HCT116 (cell line): ENCODE measurements at regions not wholly inside any gene's neighbourhood (a gene's known extent, or its start where the extent isn't known, plus 50 kb on each side); places are given as distances from the start of the nearest gene placed in this dataset.

ENCODE experiments used
- ATAC-seq: fragments of 200-7000 bp; cut with Tn5 transposase; 2 replicates; pipeline ENCODE4 v1.9.1; 2020; ENCODE audit warnings: mild to moderate bottlenecking, moderate library complexity
- BruUV-seq: library from RNA; stranded (reverse); fragments of 400-500 nt; replicated peaks from 2 replicates; lab custom pipeline; 2021; lab: Mats Ljungman, UMichigan
- CTCF ChIA-PET: fragments of 300-600 bp; sonication (Branson Sonifier 250); formaldehyde crosslinking; loops from one replicate; lab custom pipeline; 2021; ENCODE audit warnings: antibody characterized with exemption; lab: Charles Lee
- POLR2A ChIA-PET: fragments of 300-600, 350-600 bp; sonication (Branson Sonifier 250); formaldehyde crosslinking; loops from one replicate; lab custom pipeline; 2021; ENCODE audit warnings: antibody characterized with exemption; lab: Charles Lee
- RAD21 ChIA-PET, 2 experiments: fragments of 300-600 bp; sonication (Branson Sonifier 250); formaldehyde crosslinking; loops; one replicate each; lab custom pipeline; 2023; ENCODE audit warnings: low total read pairs in 2 of 2; ENCODE audit not compliant: uncharacterized antibody in 2 of 2, unreplicated experiment in 2 of 2, low non-redundant PET in 1 of 2; lab: Charles Lee
- DNase-seq: peaks from one replicate; pipeline ENCODE4 v3.0.0-alpha.2; 2010; ENCODE audit warnings: low read depth, low spot score
- H2AFZ ChIP-seq: fragments of 200-600 bp; shearing (Covaris generic), sonication (generic); 2 replicates; pipeline ENCODE4 v1.6.1; 2017; ENCODE audit warnings: low read depth, mixed run types, mixed read lengths, antibody characterized with exemption, low read length; ENCODE audit not compliant: poor library complexity, severe bottlenecking
- H3K27ac ChIP-seq: 2 replicates; pipeline ENCODE4 v1.5.1; 2012; ENCODE audit warnings: low read depth, low read length
- H3K27me3 ChIP-seq: fragments of 200-600 bp; sonication (generic); 2 replicates; pipeline ENCODE4 v1.6.1; 2016; ENCODE audit warnings: mixed run types, low read length, mixed read lengths; ENCODE audit not compliant: insufficient read depth
- H3K36me3 ChIP-seq, 2 experiments: fragments of 200-500 bp in 1 of 2; fragments of 200-600 bp in 1 of 2; sonication (Bioruptor generic) in 1 of 2; sonication (generic) in 1 of 2; 2 replicates each; pipeline versions ENCODE4 v1.5.1 to v1.6.1; 2014 to 2016; ENCODE audit warnings: low read length in 2 of 2, inconsistent platforms in 1 of 2, mixed read lengths in 1 of 2, mixed run types in 1 of 2; ENCODE audit not compliant: insufficient read depth in 2 of 2, control insufficient read depth in 1 of 2
- H3K4me1 ChIP-seq, 2 experiments: fragments of 200-600 bp in 1 of 2; sonication (generic) in 1 of 2; 2 replicates each; pipeline versions ENCODE4 v1.5.1 to v1.6.1; 2012 to 2017; ENCODE audit warnings: low read length in 2 of 2, inconsistent platforms in 1 of 2, mild to moderate bottlenecking in 1 of 2, mixed read lengths in 1 of 2, mixed run types in 1 of 2, moderate library complexity in 1 of 2; ENCODE audit not compliant: insufficient read depth in 2 of 2, control insufficient read depth in 1 of 2
- H3K4me2 ChIP-seq: fragments of 200-600 bp; sonication (generic); 2 replicates; pipeline ENCODE4 v1.6.1; 2017; ENCODE audit warnings: mixed run types, low read length, mixed read lengths
- H3K4me3 ChIP-seq, 2 experiments: fragments of 200-600 bp in 1 of 2; sonication (generic) in 1 of 2; replicated peaks in 1 of 2; 2 replicates each; pipeline ENCODE4 v1.5.1; 2011 to 2016; ENCODE audit warnings: low read length in 2 of 2, control low read depth in 1 of 2, low read depth in 1 of 2, mild to moderate bottlenecking in 1 of 2, mixed read lengths in 1 of 2, mixed run types in 1 of 2
- H3K79me2 ChIP-seq: fragments of 200-600 bp; sonication (generic); 2 replicates; pipeline ENCODE4 v1.6.1; 2017; ENCODE audit warnings: mild to moderate bottlenecking, mixed run types, low read length, moderate library complexity, mixed read lengths; ENCODE audit not compliant: insufficient read depth
- H3K9ac ChIP-seq: fragments of 200-600 bp; sonication (generic); 2 replicates; pipeline ENCODE4 v1.6.1; 2016; ENCODE audit warnings: low read length, mixed read lengths
- H3K9me2 ChIP-seq: fragments of 200-600 bp; sonication (generic), shearing (Covaris generic); 2 replicates; pipeline ENCODE4 v1.6.1; 2017; ENCODE audit warnings: mixed run types, mild to moderate bottlenecking, moderate library complexity; ENCODE audit not compliant: insufficient read depth
- H3K9me3 ChIP-seq, 2 experiments: fragments of 200-500 bp in 1 of 2; fragments of 200-600 bp in 1 of 2; sonication (Bioruptor generic) in 1 of 2; sonication (generic) in 1 of 2; 2 replicates each; pipeline ENCODE4 v1.6.1; 2014 to 2017; ENCODE audit warnings: low read length in 2 of 2, mixed read lengths in 2 of 2, inconsistent platforms in 1 of 2, low read depth in 1 of 2, mild to moderate bottlenecking in 1 of 2, mixed run types in 1 of 2, moderate library complexity in 1 of 2; ENCODE audit not compliant: control insufficient read depth in 1 of 2, insufficient read depth in 1 of 2
- H4K20me1 ChIP-seq: fragments of 200-600 bp; sonication (generic), shearing (Covaris generic); 2 replicates; pipeline ENCODE4 v1.6.1; 2017; ENCODE audit warnings: mixed run types, mild to moderate bottlenecking, moderate library complexity; ENCODE audit not compliant: insufficient read depth
- CTCF ChIP-seq, 3 experiments: fragments of 200-600 bp in 1 of 3; sonication (generic) in 1 of 3; IDR thresholded peaks in 2 of 3; conservative IDR thresholded peaks in 1 of 3; 2 replicates each; pipeline ENCODE4 v1.5.1; 2012 to 2017; ENCODE audit warnings: low read depth in 2 of 3, low read length in 2 of 3, antibody characterized with exemption in 1 of 3, borderline replicate concordance in 1 of 3, control low read depth in 1 of 3, mild to moderate bottlenecking in 1 of 3, mixed read lengths in 1 of 3, mixed run types in 1 of 3, moderate library complexity in 1 of 3; ENCODE audit not compliant: insufficient read depth in 1 of 3
- EGR1 ChIP-seq: IDR thresholded peaks from 2 replicates; pipeline ENCODE4 v1.6.1; 2012; ENCODE audit warnings: low read depth
- EZH2 ChIP-seq: fragments of 200-600 bp; sonication (generic); IDR thresholded peaks from 2 replicates; pipeline ENCODE4 v1.6.1; 2017; ENCODE audit warnings: antibody characterized with exemption, mixed run types
- EZH2phosphoT487 ChIP-seq: fragments of 200-600 bp; IDR thresholded peaks from 2 replicates; pipeline ENCODE4 v1.6.1; 2018; ENCODE audit warnings: antibody characterized with exemption, borderline replicate concordance
- MAX ChIP-seq: IDR thresholded peaks from 2 replicates; pipeline ENCODE4 v1.6.1; 2012
- POLR2A ChIP-seq: IDR thresholded peaks from 2 replicates; pipeline ENCODE4 v1.7.0; 2011; ENCODE audit warnings: borderline replicate concordance; ENCODE audit not compliant: insufficient read depth, insufficient read length; ENCODE audit errors: extremely low read depth
- RAD21 ChIP-seq: IDR thresholded peaks from 2 replicates; pipeline ENCODE4 v1.6.1; 2012; ENCODE audit warnings: low read depth, mild to moderate bottlenecking
- intact Hi-C: fragments of 100-400 bp; cut with micrococcal nuclease; formaldehyde crosslinking; loops from 2 replicates; pipeline ENCODE4 v1.10.0; 2022
- TF ChIP-seq, protein P1 (sequence below): IDR thresholded peaks from 2 replicates; pipeline ENCODE4 v1.6.1; 2012; ENCODE audit warnings: low read depth

DNA sequence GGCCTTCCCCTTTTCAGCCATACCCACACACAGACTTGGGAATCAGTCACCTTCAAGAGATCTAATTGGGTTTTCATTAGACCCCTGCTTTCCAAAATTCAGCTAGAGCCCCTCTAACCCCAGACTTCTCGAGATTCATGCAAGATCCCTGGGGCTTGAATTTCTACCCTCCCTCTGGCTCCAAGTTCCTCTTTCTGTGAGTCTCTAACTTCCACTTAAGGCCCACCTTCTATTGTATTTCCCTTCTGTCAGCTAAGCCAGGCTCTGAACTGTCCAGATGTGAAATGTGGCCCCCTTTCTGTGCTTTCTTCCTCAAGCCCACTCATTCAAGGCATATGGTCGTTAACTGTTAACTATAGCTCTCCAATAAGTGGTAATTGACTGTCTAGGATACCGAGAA is 132.2 kb downstream of the ZNF365 start:
- Histone ChIP-seq H4K20me1 (no peaks in the 10 kb centered on the region), H3K27me3 (no peaks in the 10 kb centered on the region), H3K79me2 (no peaks in the 10 kb centered on the region)
- RAD21 ChIA-PET: no interaction called here
- intact Hi-C loops: no loop called here
- BruUV-seq: no TSS peak
- ATAC-seq (no peak), DNase-seq (no peak)
- TF ChIP-seq MAX: no peak
- no peak for TF ChIP-seq CTCF (IDR thresholded peaks at IDR 0.05 in 2 of 3, conservative IDR thresholded peaks at IDR 0.05 in 1 of 3; ENCODE audit: borderline replicate concordance in 1 of 3, insufficient read depth in 1 of 3, low read depth in 2 of 3, low read length in 2 of 3)
- TF ChIP-seq, protein P1, sequence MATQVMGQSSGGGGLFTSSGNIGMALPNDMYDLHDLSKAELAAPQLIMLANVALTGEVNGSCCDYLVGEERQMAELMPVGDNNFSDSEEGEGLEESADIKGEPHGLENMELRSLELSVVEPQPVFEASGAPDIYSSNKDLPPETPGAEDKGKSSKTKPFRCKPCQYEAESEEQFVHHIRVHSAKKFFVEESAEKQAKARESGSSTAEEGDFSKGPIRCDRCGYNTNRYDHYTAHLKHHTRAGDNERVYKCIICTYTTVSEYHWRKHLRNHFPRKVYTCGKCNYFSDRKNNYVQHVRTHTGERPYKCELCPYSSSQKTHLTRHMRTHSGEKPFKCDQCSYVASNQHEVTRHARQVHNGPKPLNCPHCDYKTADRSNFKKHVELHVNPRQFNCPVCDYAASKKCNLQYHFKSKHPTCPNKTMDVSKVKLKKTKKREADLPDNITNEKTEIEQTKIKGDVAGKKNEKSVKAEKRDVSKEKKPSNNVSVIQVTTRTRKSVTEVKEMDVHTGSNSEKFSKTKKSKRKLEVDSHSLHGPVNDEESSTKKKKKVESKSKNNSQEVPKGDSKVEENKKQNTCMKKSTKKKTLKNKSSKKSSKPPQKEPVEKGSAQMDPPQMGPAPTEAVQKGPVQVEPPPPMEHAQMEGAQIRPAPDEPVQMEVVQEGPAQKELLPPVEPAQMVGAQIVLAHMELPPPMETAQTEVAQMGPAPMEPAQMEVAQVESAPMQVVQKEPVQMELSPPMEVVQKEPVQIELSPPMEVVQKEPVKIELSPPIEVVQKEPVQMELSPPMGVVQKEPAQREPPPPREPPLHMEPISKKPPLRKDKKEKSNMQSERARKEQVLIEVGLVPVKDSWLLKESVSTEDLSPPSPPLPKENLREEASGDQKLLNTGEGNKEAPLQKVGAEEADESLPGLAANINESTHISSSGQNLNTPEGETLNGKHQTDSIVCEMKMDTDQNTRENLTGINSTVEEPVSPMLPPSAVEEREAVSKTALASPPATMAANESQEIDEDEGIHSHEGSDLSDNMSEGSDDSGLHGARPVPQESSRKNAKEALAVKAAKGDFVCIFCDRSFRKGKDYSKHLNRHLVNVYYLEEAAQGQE: no peak
- TF ChIP-seq RAD21: no peak
- no peak for TF ChIP-seq POLR2A
- no peak for TF ChIP-seq EGR1
- TF ChIP-seq EZH2phosphoT487: no peak
- TF ChIP-seq EZH2: no peak
- TF ChIP-seq, all 23 proteins: peak for 0
- ChIA-PET CTCF (no interaction called here), POLR2A (no interaction called here)
- no peak overlapping the region for H3K9ac ChIP-seq
- no peaks in the 10 kb centered on the region for H3K9me2 ChIP-seq
- H3K4me3 ChIP-seq: no peak overlapping the region
- no peaks in the 10 kb centered on the region for H3K36me3 ChIP-seq
- H3K27ac ChIP-seq: no peak overlapping the region
- no peak overlapping the region for H2AFZ ChIP-seq
- no peak overlapping the region for H3K4me2 ChIP-seq
- H3K9me3 ChIP-seq: no peaks in the 10 kb centered on the region
- H3K4me1 ChIP-seq: no peaks in the 10 kb centered on the region
